Endothelial cell of umbilical vein (primary cell): ENCODE measurements at regions not wholly inside any gene's neighbourhood (a gene's known extent, or its start where the extent isn't known, plus 50 kb on each side); places are given as distances from the start of the nearest gene placed in this dataset.

Experiments
- EZH2 ChIP-seq: IDR thresholded peaks from 2 replicates; pipeline ENCODE4 v1.6.1; 2012; ENCODE audit warnings: borderline replicate concordance, low read depth, mild to moderate bottlenecking, moderate library complexity, low read length, inconsistent platforms; ENCODE audit not compliant: severe bottlenecking
- POLR2A ChIP-seq: IDR thresholded peaks from 2 replicates; pipeline ENCODE4 v1.6.1; 2012; ENCODE audit warnings: low read depth, mild to moderate bottlenecking, control low read depth, low read length
- TF ChIP-seq, protein P1 (sequence below): IDR thresholded peaks from 2 replicates; pipeline ENCODE4 v1.6.1; 2011; ENCODE audit not compliant: insufficient read depth, insufficient read length
- TF ChIP-seq, protein P2 (sequence below), 2 donors: IDR thresholded peaks; 1 replicate in 1 of 2; 2 replicates in 1 of 2; pipeline ENCODE4 v1.5.1; 2011; ENCODE audit warnings: low read length in 2 of 2, mild to moderate bottlenecking in 2 of 2, moderate library complexity in 2 of 2, control low read depth in 1 of 2, inconsistent platforms in 1 of 2, low read depth in 1 of 2; ENCODE audit not compliant: insufficient read depth in 1 of 2; ENCODE audit errors: extremely low read depth in 1 of 2

GRCh38 chr2:65952966-65953761 lies 481.8 kb upstream of the MEIS1 start:
- TF ChIP-seq POLR2A (no peak), EZH2 (no peak)
- TF ChIP-seq, protein P1, sequence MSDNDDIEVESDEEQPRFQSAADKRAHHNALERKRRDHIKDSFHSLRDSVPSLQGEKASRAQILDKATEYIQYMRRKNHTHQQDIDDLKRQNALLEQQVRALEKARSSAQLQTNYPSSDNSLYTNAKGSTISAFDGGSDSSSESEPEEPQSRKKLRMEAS, result no peak
- TF ChIP-seq, protein P2, sequence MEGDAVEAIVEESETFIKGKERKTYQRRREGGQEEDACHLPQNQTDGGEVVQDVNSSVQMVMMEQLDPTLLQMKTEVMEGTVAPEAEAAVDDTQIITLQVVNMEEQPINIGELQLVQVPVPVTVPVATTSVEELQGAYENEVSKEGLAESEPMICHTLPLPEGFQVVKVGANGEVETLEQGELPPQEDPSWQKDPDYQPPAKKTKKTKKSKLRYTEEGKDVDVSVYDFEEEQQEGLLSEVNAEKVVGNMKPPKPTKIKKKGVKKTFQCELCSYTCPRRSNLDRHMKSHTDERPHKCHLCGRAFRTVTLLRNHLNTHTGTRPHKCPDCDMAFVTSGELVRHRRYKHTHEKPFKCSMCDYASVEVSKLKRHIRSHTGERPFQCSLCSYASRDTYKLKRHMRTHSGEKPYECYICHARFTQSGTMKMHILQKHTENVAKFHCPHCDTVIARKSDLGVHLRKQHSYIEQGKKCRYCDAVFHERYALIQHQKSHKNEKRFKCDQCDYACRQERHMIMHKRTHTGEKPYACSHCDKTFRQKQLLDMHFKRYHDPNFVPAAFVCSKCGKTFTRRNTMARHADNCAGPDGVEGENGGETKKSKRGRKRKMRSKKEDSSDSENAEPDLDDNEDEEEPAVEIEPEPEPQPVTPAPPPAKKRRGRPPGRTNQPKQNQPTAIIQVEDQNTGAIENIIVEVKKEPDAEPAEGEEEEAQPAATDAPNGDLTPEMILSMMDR (IDR thresholded peaks at IDR 0.05; ENCODE audit: extremely low read depth in 1 of 2, insufficient read depth in 1 of 2, low read depth in 1 of 2, low read length in 2 of 2), result no peak
